IMR-90 (cell line): ENCODE measurements at regions not wholly inside any gene's neighbourhood (a gene's known extent, or its start where the extent isn't known, plus 50 kb on each side); places are given as distances from the start of the nearest gene placed in this dataset.

Experiments used
- ATAC-seq: fragments of 200-7000 bp; cut with Tn5 transposase; 2 replicates; pipeline ENCODE4 v1.9.1; 2020; ENCODE audit warnings: low read depth, mild to moderate bottlenecking, moderate library complexity
- BruUV-seq: library from RNA; stranded (reverse); fragments of 400-500 nt; replicated peaks from 2 replicates; lab custom pipeline; 2021; lab: Mats Ljungman, UMichigan
- CTCF ChIA-PET: fragments of 300-600 bp; formaldehyde crosslinking; extraction: SDS; loops from one replicate; lab custom pipeline; 2021; ENCODE audit warnings: antibody characterized with exemption; lab: Yijun Ruan, JAX
- POLR2A ChIA-PET: fragments of 300-600 bp; sonication (Branson Sonifier 250); formaldehyde crosslinking; loops from one replicate; lab custom pipeline; 2022; ENCODE audit warnings: antibody characterized with exemption; ENCODE audit not compliant: unreplicated experiment; lab: Charles Lee
- DNase-seq: peaks from one replicate; pipeline ENCODE4 v3.0.0; 2013
- H2AFZ ChIP-seq: replicated peaks from 2 replicates; pipeline ENCODE3; 2013; ENCODE audit warnings: low read length, mild to moderate bottlenecking; ENCODE audit not compliant: poor library complexity
- H2AK5ac ChIP-seq: 2 replicates; pipeline ENCODE4 v1.6.1; 2013; ENCODE audit warnings: low read depth, low read length, inconsistent platforms
- H2AK9ac ChIP-seq: replicated peaks from 2 replicates; pipeline ENCODE3; 2013; ENCODE audit warnings: mild to moderate bottlenecking, low read depth, low read length, moderate library complexity; ENCODE audit not compliant: poor library complexity
- H2BK120ac ChIP-seq: 2 replicates; pipeline ENCODE4 v1.6.1; 2013; ENCODE audit warnings: low read depth, low read length, inconsistent platforms
- H2BK15ac ChIP-seq: 3 replicates; pipeline ENCODE4 v1.6.1; 2013; ENCODE audit warnings: low read depth, low read length, inconsistent platforms
- H2BK20ac ChIP-seq: 2 replicates; pipeline ENCODE4 v1.6.1; 2013; ENCODE audit warnings: low read depth, mild to moderate bottlenecking, inconsistent platforms, low read length, moderate library complexity
- H2BK5ac ChIP-seq: 2 replicates; pipeline ENCODE4 v1.6.1; 2013; ENCODE audit warnings: mild to moderate bottlenecking, low read depth, low read length, inconsistent platforms; ENCODE audit not compliant: poor library complexity, severe bottlenecking
- H3K14ac ChIP-seq: replicated peaks from 2 replicates; pipeline ENCODE4 v1.6.1; 2013; ENCODE audit warnings: low read depth, low read length, inconsistent platforms
- H3K18ac ChIP-seq: 2 replicates; pipeline ENCODE4 v1.6.1; 2013; ENCODE audit warnings: low read depth, low read length, control low read depth
- H3K23ac ChIP-seq: 2 replicates; pipeline ENCODE4 v1.6.1; 2013; ENCODE audit warnings: low read depth, low read length, inconsistent platforms
- H3K27ac ChIP-seq: 2 replicates; pipeline ENCODE4 v1.5.1; 2013; ENCODE audit warnings: mild to moderate bottlenecking, control low read depth, low read length; ENCODE audit not compliant: insufficient read depth
- H3K27me3 ChIP-seq: 2 replicates; pipeline ENCODE4 v1.6.1; 2013; ENCODE audit warnings: low read length; ENCODE audit not compliant: control insufficient read depth, insufficient read depth
- H3K36me3 ChIP-seq: 2 replicates; pipeline ENCODE4 v1.6.1; 2013; ENCODE audit warnings: low read length, mixed read lengths; ENCODE audit not compliant: control insufficient read depth, insufficient read depth
- H3K4ac ChIP-seq: 2 replicates; pipeline ENCODE4 v1.6.1; 2013; ENCODE audit warnings: low read depth, low read length, inconsistent platforms
- H3K4me1 ChIP-seq: 2 replicates; pipeline ENCODE4 v1.6.1; 2013; ENCODE audit warnings: low read length, mixed read lengths; ENCODE audit not compliant: control insufficient read depth, insufficient read depth
- H3K4me2 ChIP-seq: 2 replicates; pipeline ENCODE4 v1.6.1; 2013; ENCODE audit warnings: low read depth, mild to moderate bottlenecking, control low read depth, low read length, moderate library complexity
- H3K4me3 ChIP-seq: 2 replicates; pipeline ENCODE4 v1.5.1; 2013; ENCODE audit warnings: low read depth, mild to moderate bottlenecking, control low read depth, low read length, moderate library complexity; ENCODE audit not compliant: insufficient read depth
- H3K56ac ChIP-seq: 2 replicates; pipeline ENCODE4 v1.6.1; 2013; ENCODE audit warnings: low read length, inconsistent platforms; ENCODE audit not compliant: insufficient read depth; ENCODE audit errors: extremely low read depth
- H3K79me1 ChIP-seq, 2 experiments: 2 replicates each; pipeline ENCODE4 v1.6.1; 2013; ENCODE audit warnings: low read length in 2 of 2, inconsistent platforms in 1 of 2, low read depth in 1 of 2
- H3K9ac ChIP-seq: 2 replicates; pipeline ENCODE4 v1.6.1; 2013; ENCODE audit warnings: low read depth, low read length, control low read depth
- H3K9me1 ChIP-seq: 2 replicates; pipeline ENCODE4 v1.6.1; 2013; ENCODE audit warnings: low read length, inconsistent platforms; ENCODE audit not compliant: insufficient read depth
- H3K9me3 ChIP-seq: 2 replicates; pipeline ENCODE4 v1.6.1; 2013; ENCODE audit warnings: low read length; ENCODE audit not compliant: control insufficient read depth, insufficient read depth
- H4K20me1 ChIP-seq: 2 replicates; pipeline ENCODE4 v1.6.1; 2013; ENCODE audit warnings: low read length, inconsistent platforms; ENCODE audit not compliant: insufficient read depth
- H4K5ac ChIP-seq: 2 replicates; pipeline ENCODE4 v1.6.1; 2013; ENCODE audit warnings: mild to moderate bottlenecking, low read depth, low read length, control low read depth
- H4K8ac ChIP-seq, 2 experiments: 2 replicates each; pipeline ENCODE4 v1.6.1; 2013; ENCODE audit warnings: low read depth in 2 of 2, low read length in 2 of 2, control low read depth in 1 of 2, inconsistent platforms in 1 of 2
- H4K91ac ChIP-seq: 2 replicates; pipeline ENCODE4 v1.6.1; 2013; ENCODE audit warnings: low read depth, low read length, inconsistent platforms; ENCODE audit not compliant: insufficient read depth
- CEBPB ChIP-seq: IDR thresholded peaks from 2 replicates; pipeline ENCODE4 v1.6.1; 2012; ENCODE audit warnings: low read depth, low read length, improper control_type of control experiment
- FOS ChIP-seq: fragments of 150-350 bp; IDR thresholded peaks from 2 replicates; pipeline ENCODE4 v1.6.1; 2016; ENCODE audit warnings: low read depth, low read length
- MXI1 ChIP-seq: IDR thresholded peaks from 2 replicates; pipeline ENCODE4 v1.6.1; 2012; ENCODE audit warnings: low read depth, mild to moderate bottlenecking, low read length, moderate library complexity, borderline replicate concordance
- NFE2L2 ChIP-seq: fragments of 150-350 bp; IDR thresholded peaks from 2 replicates; pipeline ENCODE4 v1.6.1; 2016; ENCODE audit warnings: low read depth, mild to moderate bottlenecking, low read length
- POLR2A ChIP-seq: IDR thresholded peaks from 2 replicates; pipeline ENCODE4 v1.6.1; 2012; ENCODE audit warnings: mild to moderate bottlenecking, low read depth, low read length
- RCOR1 ChIP-seq: IDR thresholded peaks from 2 replicates; pipeline ENCODE4 v1.6.1; 2012; ENCODE audit warnings: mild to moderate bottlenecking, low read length, improper control_type of control experiment; ENCODE audit not compliant: insufficient replicate concordance
- dilution Hi-C: fragments of 300-500 bp; cut with HindIII; formaldehyde crosslinking; loops from one replicate; pipeline ENCODE4 v1.14.3; 2018; ENCODE audit warnings: low sequenced_read_pairs; ENCODE audit not compliant: unreplicated experiment
- in situ Hi-C: fragments of 300-500 bp; cut with MboI; formaldehyde crosslinking; loops from 3 replicates; pipeline ENCODE4 v1.14.3; 2019; ENCODE audit warnings: low sequenced_read_pairs, inconsistent platforms, mixed read lengths
- intact Hi-C: fragments of 100-400 bp; cut with micrococcal nuclease; formaldehyde crosslinking; loops from 2 replicates; pipeline ENCODE4 v1.10.0; 2022

GRCh38 chr4:43339435-43339834 is 446.9 kb downstream of the GRXCR1 start:
- Histone ChIP-seq H3K4me2 (no peak overlapping the region; the same call in 1 of the 2 replicates), H3K36me3 (no peaks in the 10 kb centered on the region), H3K9me3 (no peaks in the 10 kb centered on the region), H4K5ac (no peak overlapping the region), H2AFZ (peak overlapping the region; percentile 4), H2BK120ac (peak overlapping the region; percentile 92), H3K27ac (peak overlapping the region; percentile 65), H4K91ac (peak overlapping the region; percentile 48), H3K4me1 (peaks cover 8% of the 10 kb centered on the region), H3K23ac (peak overlapping the region; percentile 72; the same call in 1 of the 2 replicates), H2BK15ac (peak overlapping the region; percentile 65; the same call in 1 of the 3 replicates), H3K4me3 (no peak overlapping the region), H4K8ac (peak overlapping the region; percentile 72 to 83; a peak in 3 of 4 replicates), H3K56ac (peak overlapping the region; percentile 31; the same call in 1 of the 2 replicates), H3K14ac (peak overlapping the region; percentile 38; the same call in 1 of the 2 replicates), H4K20me1 (no peaks in the 10 kb centered on the region), H3K9ac (no peak overlapping the region), H2AK5ac (peak overlapping the region; percentile 48; the same call in 1 of the 2 replicates), H2BK20ac (peak overlapping the region; percentile 90), H2AK9ac (no peak overlapping the region), H3K9me1 (no peaks in the 10 kb centered on the region), H3K18ac (peak overlapping the region; percentile 93; the same call in 1 of the 2 replicates), H3K27me3 (no peaks in the 10 kb centered on the region), H3K79me1 (peaks cover 0 to 9% of the 10 kb centered on the region in 2 experiments; a peak in 2 of 4 replicates), H3K4ac (peak overlapping the region; percentile 66), H2BK5ac (peak overlapping the region; percentile 91)
- TF ChIP-seq MXI1 (no peak), POLR2A (no peak), NFE2L2 (peak; percentile 86), CEBPB (peak; percentile 86), FOS (peak; percentile 88), RCOR1 (no peak)
- in situ Hi-C loops = no loop called here
- 0 out of 2 replicates have a peak, but pooled peaks have one; percentile 21 for ATAC-seq
- intact Hi-C loops = no loop called here
- CTCF ChIA-PET = no interaction called here
- no TSS peak for BruUV-seq
- DNase-seq = peak; percentile 83
- POLR2A ChIA-PET = no interaction called here
- dilution Hi-C loops = no loop called here
